Sigmoid colon (tissue), 4 donors: ENCODE measurements at regions not wholly inside any gene's neighbourhood (a gene's known extent, or its start where the extent isn't known, plus 50 kb on each side); places are given as distances from the start of the nearest gene placed in this dataset.

ENCODE experiments used
- CTCF ChIP-seq, 4 experiments: fragments of 450-650 bp in 3 of 4; fragments of 200-600 bp in 1 of 4; IDR thresholded peaks; one replicate each; pipeline ENCODE4 v1.5.1; 2016 to 2019; ENCODE audit warnings: antibody characterized with exemption in 4 of 4, mild to moderate bottlenecking in 3 of 4, moderate library complexity in 2 of 4
- EP300 ChIP-seq, 4 donors: sonication (generic); formaldehyde crosslinking; IDR thresholded peaks; one replicate each; pipeline ENCODE4 v1.6.1; 2017; ENCODE audit warnings: antibody characterized with exemption in 4 of 4
- POLR2A ChIP-seq, 2 donors: fragments of 450-650 bp; IDR thresholded peaks; one replicate each; pipeline ENCODE4 v1.6.1; 2016; ENCODE audit warnings: antibody characterized with exemption in 2 of 2, mild to moderate bottlenecking in 2 of 2, moderate library complexity in 2 of 2
- POLR2AphosphoS5 ChIP-seq, 4 donors: sonication (generic); formaldehyde crosslinking; IDR thresholded peaks; one replicate each; pipeline ENCODE4 v1.6.1; 2017; ENCODE audit warnings: antibody characterized with exemption in 4 of 4

GRCh38 chr9:135272608-135273007, 185.1 kb downstream of the OLFM1 start:
- TF ChIP-seq POLR2A (IDR thresholded peaks at IDR 0.05) = no peak
- no peak for TF ChIP-seq CTCF (IDR thresholded peaks at IDR 0.05)
- no peak for TF ChIP-seq POLR2AphosphoS5 (IDR thresholded peaks at IDR 0.05)
- TF ChIP-seq EP300 (IDR thresholded peaks at IDR 0.05) = no peak
